GM23248 (cell line): ENCODE measurements at regions not wholly inside any gene's neighbourhood (a gene's known extent, or its start where the extent isn't known, plus 50 kb on each side); places are given as distances from the start of the nearest gene placed in this dataset.

Experiments
- EZH2 ChIP-seq: fragments of 200-600 bp; sonication (generic); IDR thresholded peaks from 2 replicates; pipeline ENCODE4 v1.6.1; 2018; ENCODE audit warnings: antibody characterized with exemption, mild to moderate bottlenecking; ENCODE audit not compliant: insufficient read depth, poor library complexity, severe bottlenecking
- EZH2phosphoT487 ChIP-seq: fragments of 200-600 bp; sonication (generic); IDR thresholded peaks from 2 replicates; pipeline ENCODE4 v1.6.1; 2018; ENCODE audit warnings: antibody characterized with exemption, moderate library complexity, mild to moderate bottlenecking, low read depth; ENCODE audit not compliant: insufficient read depth

- TF ChIP-seq EZH2 (no peak), EZH2phosphoT487 (no peak)
Observed at GRCh38 chr13:40385858-40386180, 280.6 kb downstream of the FOXO1 start.
